Duodenal mucosa (tissue), 2 donors: ENCODE measurements at regions not wholly inside any gene's neighbourhood (a gene's known extent, or its start where the extent isn't known, plus 50 kb on each side); places are given as distances from the start of the nearest gene placed in this dataset.
"Not testable (repeated sequence)": the region's sequence is repeated elsewhere in the genome, so short reads cannot be mapped to it uniquely, and the experiment has no call there.

Experiments
- H3K27ac ChIP-seq: one replicate; pipeline ENCODE4 v1.7.0; 2013; ENCODE audit warnings: low read depth, low read length
- H3K27me3 ChIP-seq, 2 donors: one replicate each; pipeline ENCODE4 v1.7.0; 2013; ENCODE audit warnings: low read length in 2 of 2, control low read depth in 1 of 2; ENCODE audit not compliant: insufficient read depth in 2 of 2, control insufficient read depth in 1 of 2
- H3K36me3 ChIP-seq, 2 donors: one replicate each; pipeline ENCODE4 v1.7.0; 2013; ENCODE audit warnings: low read length in 2 of 2, control low read depth in 1 of 2; ENCODE audit not compliant: insufficient read depth in 2 of 2, control insufficient read depth in 1 of 2
- H3K4me1 ChIP-seq, 2 donors: one replicate each; pipeline ENCODE4 v1.7.0; 2013; ENCODE audit warnings: low read length in 2 of 2, control low read depth in 1 of 2; ENCODE audit not compliant: insufficient read depth in 2 of 2, control insufficient read depth in 1 of 2
- H3K4me3 ChIP-seq, 2 donors: one replicate each; pipeline ENCODE4 v1.7.0; 2013; ENCODE audit warnings: low read length in 2 of 2, low read depth in 1 of 2
- H3K9ac ChIP-seq, 2 donors: one replicate each; pipeline ENCODE4 v1.7.0; 2013; ENCODE audit warnings: low read length in 2 of 2, low read depth in 1 of 2
- H3K9me3 ChIP-seq, 2 donors: one replicate each; pipeline ENCODE4 v1.7.0; 2013; ENCODE audit warnings: low read length in 2 of 2, control low read depth in 1 of 2; ENCODE audit not compliant: control insufficient read depth in 1 of 2

DNA sequence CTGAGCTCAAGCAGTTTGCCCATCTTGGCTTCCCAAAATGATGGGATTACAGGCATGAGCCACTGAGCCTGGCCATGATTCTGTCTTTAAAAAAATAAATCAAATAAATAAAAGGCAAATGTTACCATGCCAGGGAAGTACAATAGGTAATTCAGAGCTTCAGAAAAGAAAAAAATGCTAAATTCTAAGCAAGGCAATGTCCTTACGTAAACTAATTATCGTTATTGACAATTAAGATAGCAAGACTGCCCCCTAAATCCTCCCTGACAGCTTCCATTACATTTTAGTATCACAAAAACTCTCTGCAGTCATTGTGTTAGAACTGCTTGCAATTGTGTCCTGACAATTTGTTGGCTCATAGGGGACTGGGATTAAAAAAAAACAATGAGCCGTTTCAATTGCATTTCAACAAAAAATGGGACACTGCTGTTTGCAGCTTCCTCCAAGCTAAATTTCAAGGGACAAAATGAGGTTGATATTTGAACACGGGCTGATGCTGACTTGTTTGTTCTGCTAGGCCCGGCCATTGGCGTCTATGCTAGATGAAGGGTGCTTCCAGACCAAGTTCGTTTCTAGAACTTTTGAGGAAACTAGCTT, 88.9 kb downstream of the MOGAT1 start:
- H3K4me1 ChIP-seq = no peaks in the 10 kb centered on the region
- no peaks in the 10 kb centered on the region for H3K36me3 ChIP-seq
- H3K27me3 ChIP-seq = no peaks in the 10 kb centered on the region
- no peak overlapping the region for H3K27ac ChIP-seq
- no peaks in the 10 kb centered on the region for H3K9me3 ChIP-seq
- no peak overlapping the region for H3K4me3 ChIP-seq
- H3K9ac ChIP-seq = no peak overlapping the region

DNA sequence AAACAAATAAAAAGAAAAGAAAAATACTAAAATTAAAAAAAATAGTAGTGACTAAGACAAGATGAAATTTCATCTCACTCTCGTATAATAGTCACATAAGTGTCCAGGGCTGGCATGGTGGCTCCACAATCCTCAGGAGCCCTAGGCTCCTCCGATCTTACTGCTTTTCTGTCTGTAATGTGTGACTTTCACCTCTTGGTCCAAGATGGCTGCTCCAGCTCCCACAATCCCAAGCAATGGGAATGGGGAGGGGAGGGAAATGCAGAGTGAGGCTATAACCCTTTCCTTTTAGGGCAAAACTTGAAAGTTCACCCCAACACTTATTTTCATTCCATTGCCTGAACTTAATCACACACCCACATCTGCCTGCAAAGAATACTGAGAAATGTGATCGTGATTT, 90.4 kb downstream of the MOGAT1 start:
- Histone ChIP-seq H3K27me3 (no peaks in the 10 kb centered on the region), H3K4me3 (no peak overlapping the region), H3K4me1 (no peaks in the 10 kb centered on the region), H3K36me3 (no peaks in the 10 kb centered on the region), H3K9ac (no peak overlapping the region), H3K9me3 (no peaks in the 10 kb centered on the region), H3K27ac (no peak overlapping the region)

DNA sequence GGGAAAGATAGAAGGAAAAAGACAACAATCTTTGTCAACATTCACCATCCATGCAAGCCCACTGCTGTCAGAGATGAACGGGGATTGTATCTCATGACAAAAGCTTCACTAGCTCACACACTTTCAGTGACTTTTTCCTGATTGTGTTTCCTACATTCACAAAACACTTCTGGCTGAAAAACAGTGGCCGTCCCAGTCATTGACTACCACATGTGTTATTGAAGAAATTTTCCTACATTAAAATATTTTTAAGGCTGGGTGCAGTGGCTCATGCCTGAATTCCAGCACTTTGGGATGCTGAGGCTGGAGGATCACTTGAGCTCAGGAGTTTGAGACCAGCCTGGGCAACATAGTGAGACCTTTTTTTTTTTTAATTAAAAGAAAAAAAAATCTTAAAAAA, 90.9 kb downstream of the MOGAT1 start:
- H3K27me3 ChIP-seq = no peaks in the 10 kb centered on the region
- H3K36me3 ChIP-seq = no peaks in the 10 kb centered on the region
- H3K9ac ChIP-seq = no peak overlapping the region
- H3K9me3 ChIP-seq = no peaks in the 10 kb centered on the region
- no peak overlapping the region for H3K27ac ChIP-seq
- no peaks in the 10 kb centered on the region for H3K4me1 ChIP-seq
- H3K4me3 ChIP-seq = no peak overlapping the region

DNA sequence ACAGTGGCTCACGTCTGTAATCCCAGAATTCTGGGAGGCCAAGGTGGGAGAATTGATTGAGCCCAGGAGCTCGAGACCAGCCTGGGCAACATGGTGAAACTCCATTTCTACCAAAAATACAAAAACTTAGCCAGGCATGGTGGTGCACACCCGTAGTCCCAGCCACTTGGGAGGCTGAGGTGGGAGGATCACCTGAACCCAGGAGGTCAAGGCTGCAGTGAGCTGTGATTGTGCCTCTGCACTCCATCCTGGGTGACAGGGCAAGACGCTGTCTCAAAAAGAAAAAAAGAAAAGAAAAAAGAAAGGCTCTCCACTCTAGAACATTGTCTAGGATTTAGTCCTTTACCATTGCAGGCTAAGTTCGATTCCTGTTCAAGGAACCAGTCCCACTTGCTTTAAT, 94.4 kb downstream of the MOGAT1 start:
- not testable (repeated sequence) for H3K4me1 ChIP-seq, H3K4me3 ChIP-seq, H3K9me3 ChIP-seq, H3K36me3 ChIP-seq, H3K27me3 ChIP-seq, H3K9ac ChIP-seq, H3K27ac ChIP-seq

DNA sequence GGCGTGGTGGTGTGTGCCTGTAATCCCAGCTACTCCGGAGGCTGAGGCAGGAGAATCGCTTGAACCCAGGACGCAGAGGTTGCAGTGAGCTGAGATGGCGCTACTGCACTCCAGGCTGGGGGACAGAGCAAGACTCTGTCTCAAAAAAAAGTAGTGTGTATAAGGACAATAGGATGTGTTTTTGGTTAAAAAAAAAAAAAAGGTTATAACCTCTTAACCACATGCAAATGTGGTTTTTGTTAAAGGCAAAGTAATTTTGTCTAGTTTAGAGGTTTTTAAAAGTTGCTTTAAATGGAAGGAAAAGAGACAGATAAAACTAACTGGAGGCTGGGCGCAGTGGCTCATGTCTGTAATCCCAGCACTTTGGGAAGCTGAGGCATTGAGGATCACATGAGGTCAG, 92.8 kb upstream of the ACSL3 start:
- H3K27ac ChIP-seq, H3K9me3 ChIP-seq, H3K36me3 ChIP-seq, H3K9ac ChIP-seq, H3K4me3 ChIP-seq, H3K4me1 ChIP-seq, H3K27me3 ChIP-seq: not testable (repeated sequence)

DNA sequence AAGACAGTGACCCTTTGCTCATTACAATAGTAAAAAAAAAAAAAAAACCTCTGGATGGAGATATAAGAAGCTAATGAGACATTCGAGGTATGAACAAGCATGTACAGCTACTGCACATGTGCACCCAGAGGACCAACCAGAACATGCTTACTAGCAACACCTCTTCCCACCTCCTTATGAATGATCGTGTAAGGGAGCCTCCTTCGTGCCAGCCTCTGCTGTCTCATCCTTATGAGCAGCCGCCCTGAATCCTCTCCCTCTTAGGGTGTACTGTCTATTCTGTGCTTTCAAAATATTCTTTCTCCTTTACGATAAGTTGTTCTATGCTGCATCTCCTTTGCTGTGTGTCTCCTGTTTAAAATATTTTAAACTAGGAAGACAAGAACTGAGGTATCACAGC, 91.4 kb upstream of the ACSL3 start:
- no peak overlapping the region for H3K27ac ChIP-seq
- H3K4me1 ChIP-seq = no peaks in the 10 kb centered on the region
- H3K36me3 ChIP-seq = no peaks in the 10 kb centered on the region
- no peaks in the 10 kb centered on the region for H3K9me3 ChIP-seq
- H3K4me3 ChIP-seq = no peak overlapping the region
- no peaks in the 10 kb centered on the region for H3K27me3 ChIP-seq
- no peak overlapping the region for H3K9ac ChIP-seq

DNA sequence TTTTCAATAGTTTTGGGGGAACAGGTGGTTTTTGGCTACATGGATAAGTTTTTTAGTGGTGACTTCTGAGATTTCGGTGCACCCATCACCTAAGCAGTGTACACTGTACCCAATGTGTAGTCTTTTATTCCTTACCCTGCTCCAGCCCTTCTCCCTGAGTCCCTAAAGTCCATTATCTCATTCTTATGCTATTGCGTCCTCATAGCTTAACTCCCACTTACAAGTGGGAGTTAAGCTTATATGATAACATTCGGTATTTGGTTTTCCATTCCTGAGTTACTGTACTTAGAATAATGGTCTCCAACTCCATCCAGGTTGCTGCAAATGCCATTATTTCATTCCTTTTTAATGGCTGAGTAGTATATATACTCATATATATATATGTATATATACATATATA, 90.9 kb upstream of the ACSL3 start:
- H3K36me3 ChIP-seq = no peaks in the 10 kb centered on the region
- no peaks in the 10 kb centered on the region for H3K27me3 ChIP-seq
- no peaks in the 10 kb centered on the region for H3K4me1 ChIP-seq
- H3K27ac ChIP-seq = no peak overlapping the region
- H3K9me3 ChIP-seq = no peaks in the 10 kb centered on the region
- H3K4me3 ChIP-seq = no peak overlapping the region
- H3K9ac ChIP-seq = no peak overlapping the region

DNA sequence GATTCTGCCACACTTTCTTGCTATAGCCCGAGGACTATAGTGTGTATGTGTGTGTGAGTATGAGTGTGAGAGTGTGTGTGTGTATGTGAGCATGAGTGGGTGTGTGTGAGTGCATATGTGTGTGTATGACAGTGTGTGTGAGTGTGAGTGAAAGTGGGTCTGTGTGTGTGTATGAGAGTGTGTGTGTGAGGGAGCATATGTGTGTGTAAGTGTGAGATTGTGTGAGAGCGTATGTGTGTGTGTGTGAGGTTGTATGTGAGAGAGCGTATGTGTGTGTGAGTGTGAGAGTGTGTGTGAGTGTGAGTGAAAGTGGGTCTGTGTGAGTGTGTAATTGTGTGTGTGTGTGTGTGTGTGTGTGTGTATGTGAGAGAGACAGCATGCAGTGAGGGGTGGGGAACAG, 89.0 kb upstream of the ACSL3 start:
- no peaks in the 10 kb centered on the region for H3K36me3 ChIP-seq
- H3K27ac ChIP-seq = no peak overlapping the region
- no peaks in the 10 kb centered on the region for H3K4me1 ChIP-seq
- H3K9me3 ChIP-seq = no peaks in the 10 kb centered on the region
- no peak overlapping the region for H3K9ac ChIP-seq
- H3K27me3 ChIP-seq = no peaks in the 10 kb centered on the region
- H3K4me3 ChIP-seq = no peak overlapping the region

DNA sequence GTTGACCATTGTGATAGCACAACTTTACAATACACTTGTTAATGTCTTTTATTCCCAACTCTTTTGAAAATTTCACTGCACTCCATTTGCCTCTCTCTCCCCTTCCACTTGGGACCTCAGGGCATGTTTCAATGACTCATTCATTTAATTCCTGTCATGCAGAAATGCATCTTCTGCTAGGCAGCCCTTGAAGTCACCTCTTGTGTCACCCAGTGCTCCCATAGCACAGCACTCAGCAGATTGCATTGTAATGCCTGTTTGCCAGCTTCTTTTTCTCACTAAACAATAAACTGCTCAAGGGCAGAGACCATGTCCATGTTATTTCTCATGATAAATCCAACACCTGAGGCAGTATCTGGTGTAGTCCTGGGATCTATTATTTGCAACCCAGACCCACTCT, 85.9 kb upstream of the ACSL3 start:
- no peaks in the 10 kb centered on the region for H3K27me3 ChIP-seq
- H3K36me3 ChIP-seq = no peaks in the 10 kb centered on the region
- no peak overlapping the region for H3K27ac ChIP-seq
- no peaks in the 10 kb centered on the region for H3K9me3 ChIP-seq
- H3K4me3 ChIP-seq = no peak overlapping the region
- no peaks in the 10 kb centered on the region for H3K4me1 ChIP-seq
- no peak overlapping the region for H3K9ac ChIP-seq

DNA sequence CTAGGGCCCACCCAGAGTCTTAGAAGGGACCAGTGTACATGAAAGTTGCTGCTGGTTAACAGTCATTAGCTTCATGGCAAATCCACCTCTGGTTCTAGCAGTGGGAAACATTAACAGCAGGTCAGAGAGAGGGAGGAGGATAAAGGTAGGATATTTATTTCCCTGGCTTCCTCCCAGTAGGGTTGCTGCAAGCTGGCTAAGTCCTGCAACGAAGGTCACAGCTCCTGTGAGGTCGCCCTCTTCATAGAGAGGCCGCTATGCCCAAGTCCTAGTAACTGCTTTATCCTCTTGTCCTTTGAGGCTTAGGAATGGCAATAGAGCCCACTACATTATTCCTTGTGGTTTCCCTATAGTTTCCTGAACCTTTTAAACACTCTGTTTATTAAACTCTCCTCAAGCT, 84.0 kb upstream of the ACSL3 start:
- no peaks in the 10 kb centered on the region for H3K4me1 ChIP-seq
- H3K36me3 ChIP-seq = no peaks in the 10 kb centered on the region

DNA sequence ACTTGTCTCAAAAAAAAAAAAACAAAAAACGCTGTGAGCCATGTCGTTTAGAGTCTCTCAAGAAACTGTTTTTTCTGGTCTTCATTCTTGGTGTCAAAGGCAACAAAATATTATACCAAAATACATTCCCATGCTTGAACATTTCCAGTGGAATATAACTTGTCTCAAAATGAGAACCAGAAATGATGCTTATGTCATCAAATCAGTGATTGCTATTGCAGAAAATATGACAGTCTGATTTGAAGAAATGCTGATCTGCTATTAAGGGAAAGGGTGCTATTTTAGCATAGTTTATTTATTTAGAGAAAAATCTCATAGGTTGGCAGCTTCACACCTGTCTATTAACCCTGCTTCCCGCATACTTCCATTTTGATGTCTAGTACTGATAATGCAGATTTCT, 82.4 kb upstream of the ACSL3 start:
- Histone ChIP-seq H3K27ac (no peak overlapping the region), H3K36me3 (no peaks in the 10 kb centered on the region), H3K4me1 (no peaks in the 10 kb centered on the region), H3K9me3 (no peaks in the 10 kb centered on the region), H3K4me3 (no peak overlapping the region), H3K27me3 (no peaks in the 10 kb centered on the region), H3K9ac (no peak overlapping the region)

More for the DNA sequence above, 84.0 kb upstream of the ACSL3 start:
- no peaks in the 10 kb centered on the region for H3K27me3 ChIP-seq
- no peak overlapping the region for H3K27ac ChIP-seq
- H3K9ac ChIP-seq = no peak overlapping the region
- no peaks in the 10 kb centered on the region for H3K9me3 ChIP-seq
- no peak overlapping the region for H3K4me3 ChIP-seq
